Retinal pigment epithelial cell (primary cell): ENCODE measurements at regions not wholly inside any gene's neighbourhood (a gene's known extent, or its start where the extent isn't known, plus 50 kb on each side); places are given as distances from the start of the nearest gene placed in this dataset.

Experiments
- DNase-seq: peaks from one replicate; pipeline ENCODE4 v3.0.0-alpha.2; 2010; ENCODE audit warnings: low read depth
- H3K4me3 ChIP-seq: 2 replicates; pipeline ENCODE4 v1.5.1; 2011; ENCODE audit warnings: mild to moderate bottlenecking, low read length, control low read depth, moderate library complexity
- CTCF ChIP-seq: conservative IDR thresholded peaks from 2 replicates; pipeline ENCODE4 v1.5.1; 2011; ENCODE audit warnings: low read depth, low read length, control low read depth, inconsistent platforms

GRCh38 chr16:52707676-52708337 lies 160.9 kb upstream of the TOX3 start:
- TF ChIP-seq CTCF = no peak

GRCh38 chr16:52705122-52705521 lies 158.2 kb upstream of the TOX3 start:
- no peak for TF ChIP-seq CTCF
- H3K4me3 ChIP-seq = no peak overlapping the region
- no peak for DNase-seq

More at GRCh38 chr16:52707676-52708337, 160.9 kb upstream of the TOX3 start:
- DNase-seq = no peak
- H3K4me3 ChIP-seq = no peak overlapping the region

GRCh38 chr16:52697971-52698370 lies 151.0 kb upstream of the TOX3 start:
- TF ChIP-seq CTCF = no peak
- no peak overlapping the region for H3K4me3 ChIP-seq
- no peak for DNase-seq

- no peak overlapping the region for H3K4me3 ChIP-seq
- no peak for DNase-seq
- no peak for TF ChIP-seq CTCF
These were observed 149.2 kb upstream of the TOX3 start for GRCh38 chr16:52696126-52696525.

GRCh38 chr16:52690468-52690867 lies 143.5 kb upstream of the TOX3 start:
- TF ChIP-seq CTCF = no peak
- H3K4me3 ChIP-seq = no peak overlapping the region
- no peak for DNase-seq

- H3K4me3 ChIP-seq = no peak overlapping the region
- no peak for TF ChIP-seq CTCF
- DNase-seq = no peak
These were observed 134.1 kb upstream of the TOX3 start for GRCh38 chr16:52680993-52681392.

- TF ChIP-seq CTCF = no peak
- H3K4me3 ChIP-seq = no peak overlapping the region
- DNase-seq = no peak
These were observed 130.6 kb upstream of the TOX3 start for GRCh38 chr16:52677501-52677900.
